GM12874 (cell line): ENCODE measurements at regions not wholly inside any gene's neighbourhood (a gene's known extent, or its start where the extent isn't known, plus 50 kb on each side); places are given as distances from the start of the nearest gene placed in this dataset.

ENCODE experiments used
- TF ChIP-seq, protein P1 (sequence below): IDR thresholded peaks from 2 replicates; pipeline ENCODE4 v1.5.1; 2011; ENCODE audit warnings: low read depth, mild to moderate bottlenecking, control low read depth, low read length, moderate library complexity; ENCODE audit not compliant: insufficient read depth

DNA sequence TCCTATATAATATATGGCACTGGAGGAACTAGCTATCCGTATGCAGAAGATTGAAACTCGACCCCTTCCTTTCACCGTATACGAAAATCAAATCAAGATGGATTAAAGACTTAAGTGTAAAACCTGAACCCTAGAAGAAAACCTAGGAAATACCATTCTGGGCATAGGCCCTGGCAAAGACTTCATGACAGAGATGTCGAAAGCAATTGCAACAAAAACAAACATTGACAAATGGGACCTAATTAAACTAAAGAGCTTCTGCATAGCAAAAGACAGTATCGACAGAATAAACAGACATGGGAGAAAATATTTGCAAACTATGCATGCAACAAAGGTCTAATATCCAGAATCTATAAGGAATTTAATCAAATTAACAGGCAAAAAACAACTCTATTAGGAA is 61.4 kb upstream of the HDAC9 start:
- TF ChIP-seq, protein P1, sequence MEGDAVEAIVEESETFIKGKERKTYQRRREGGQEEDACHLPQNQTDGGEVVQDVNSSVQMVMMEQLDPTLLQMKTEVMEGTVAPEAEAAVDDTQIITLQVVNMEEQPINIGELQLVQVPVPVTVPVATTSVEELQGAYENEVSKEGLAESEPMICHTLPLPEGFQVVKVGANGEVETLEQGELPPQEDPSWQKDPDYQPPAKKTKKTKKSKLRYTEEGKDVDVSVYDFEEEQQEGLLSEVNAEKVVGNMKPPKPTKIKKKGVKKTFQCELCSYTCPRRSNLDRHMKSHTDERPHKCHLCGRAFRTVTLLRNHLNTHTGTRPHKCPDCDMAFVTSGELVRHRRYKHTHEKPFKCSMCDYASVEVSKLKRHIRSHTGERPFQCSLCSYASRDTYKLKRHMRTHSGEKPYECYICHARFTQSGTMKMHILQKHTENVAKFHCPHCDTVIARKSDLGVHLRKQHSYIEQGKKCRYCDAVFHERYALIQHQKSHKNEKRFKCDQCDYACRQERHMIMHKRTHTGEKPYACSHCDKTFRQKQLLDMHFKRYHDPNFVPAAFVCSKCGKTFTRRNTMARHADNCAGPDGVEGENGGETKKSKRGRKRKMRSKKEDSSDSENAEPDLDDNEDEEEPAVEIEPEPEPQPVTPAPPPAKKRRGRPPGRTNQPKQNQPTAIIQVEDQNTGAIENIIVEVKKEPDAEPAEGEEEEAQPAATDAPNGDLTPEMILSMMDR: no peak

DNA sequence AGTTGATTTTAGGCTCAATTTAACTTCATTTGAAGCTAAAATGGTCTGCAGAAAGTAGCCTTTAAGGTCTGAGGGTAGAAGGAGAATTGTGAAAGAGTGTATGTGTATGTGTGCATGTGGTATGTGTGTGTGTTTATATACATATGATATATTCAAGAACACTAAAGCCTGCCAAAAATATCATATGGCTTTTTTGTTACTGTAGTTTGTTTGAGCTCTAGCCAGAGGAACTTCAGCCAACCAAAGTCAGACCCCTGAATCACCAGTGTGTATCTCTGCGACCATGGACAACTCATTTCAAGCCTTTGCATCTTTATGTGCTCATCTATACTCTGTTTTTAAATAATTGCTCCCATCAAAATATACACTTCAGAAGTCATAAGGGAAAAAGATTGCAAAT is 58.4 kb upstream of the HDAC9 start:
- TF ChIP-seq, protein P1: no peak

DNA sequence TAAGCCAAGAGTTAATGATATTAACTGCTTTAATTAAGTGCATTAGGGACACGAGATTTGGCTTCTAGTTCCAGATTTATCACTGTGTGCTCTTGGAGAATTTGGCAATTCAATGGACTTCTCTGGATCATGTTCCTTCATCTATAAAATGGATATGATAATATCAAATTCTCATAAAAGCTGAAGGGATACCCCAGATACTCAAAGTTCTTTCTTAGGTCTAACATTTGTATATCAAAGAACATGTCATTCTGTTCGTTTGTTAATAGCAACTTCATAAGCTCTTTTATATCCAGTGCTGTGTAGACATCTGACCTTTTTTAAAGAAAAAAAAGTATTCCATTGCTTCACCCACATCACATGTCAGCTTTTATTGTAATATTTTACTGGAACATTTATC is 54.6 kb upstream of the HDAC9 start:
- TF ChIP-seq, protein P1: no peak

DNA sequence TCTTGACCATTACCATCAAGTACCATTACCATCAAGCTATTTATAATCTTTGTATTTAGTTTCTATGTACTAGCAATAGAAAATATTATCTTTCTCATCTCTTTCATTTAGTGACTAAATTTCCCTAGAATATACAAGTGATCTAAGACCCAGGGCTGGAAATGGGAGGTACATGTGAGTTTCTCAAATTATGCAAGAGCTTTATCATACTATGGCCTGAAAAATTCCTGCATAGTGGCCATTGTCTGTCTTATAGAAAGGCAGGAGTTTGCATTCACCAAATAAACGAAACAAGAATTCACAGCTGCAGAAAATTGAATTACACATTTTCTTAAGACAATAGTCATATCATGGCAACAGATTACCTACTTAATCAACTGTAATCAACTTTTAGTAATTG is 50.7 kb upstream of the HDAC9 start:
- TF ChIP-seq, protein P1: no peak

DNA sequence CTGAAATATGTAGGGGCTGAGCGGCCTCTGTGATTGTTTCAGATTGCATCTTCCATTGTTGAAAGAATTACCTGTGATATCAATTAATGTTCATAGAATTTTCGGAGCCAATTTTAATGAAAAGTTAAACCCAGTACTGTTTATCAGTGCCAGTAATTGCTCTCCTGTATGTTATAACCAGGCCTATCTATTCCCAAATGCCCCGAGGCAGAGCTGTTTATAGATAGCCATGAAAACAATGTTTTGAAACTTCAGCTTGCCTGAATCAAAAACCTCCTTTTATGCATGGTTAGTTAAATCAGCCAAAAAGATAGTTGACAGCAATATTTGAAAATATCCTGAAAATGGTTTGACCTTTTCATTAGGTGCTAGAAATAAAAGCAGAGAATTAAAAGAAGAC is 50.1 kb upstream of the HDAC9 start:
- TF ChIP-seq, protein P1: no peak
